CD14-positive monocyte (primary cell): ENCODE measurements at regions not wholly inside any gene's neighbourhood (a gene's known extent, or its start where the extent isn't known, plus 50 kb on each side); places are given as distances from the start of the nearest gene placed in this dataset. TPM values are rescaled to one million over a fixed set of nuclear protein-coding genes. Genes with fewer than 3 reads are reported as not detected.
A peak's percentile ranks its signal among the peaks of the same experiment; 100 is the strongest.

Source experiments
- DNase-seq, 3 donors: peaks; one replicate each; pipeline ENCODE4 v3.0.0-alpha.2; 2011 to 2022
- H2AFZ ChIP-seq: 2 replicates; pipeline ENCODE4 v1.6.0; 2012; ENCODE audit warnings: mild to moderate bottlenecking, low read depth, low read length, inconsistent platforms; ENCODE audit not compliant: insufficient read depth, poor library complexity, severe bottlenecking
- H3K27ac ChIP-seq, 2 donors: 1 replicate in 1 of 2; 2 replicates in 1 of 2; pipeline ENCODE4 v1.5.1; 2012 to 2013; ENCODE audit warnings: low read length in 2 of 2, control low read depth in 1 of 2, inconsistent platforms in 1 of 2, low read depth in 1 of 2, mild to moderate bottlenecking in 1 of 2
- H3K27me3 ChIP-seq, 2 donors: one replicate each; pipeline versions ENCODE4 v1.6.0 to v1.6.1; 2011 to 2013; ENCODE audit warnings: low read length in 2 of 2; ENCODE audit not compliant: control insufficient read depth in 2 of 2, insufficient read depth in 2 of 2
- H3K36me3 ChIP-seq, 2 donors: replicated peaks in 1 of 2; 1 replicate in 1 of 2; 2 replicates in 1 of 2; pipeline versions ENCODE4 v1.5.1 to v1.6.1; 2012 to 2013; ENCODE audit warnings: low read length in 2 of 2, control low read depth in 1 of 2, inconsistent platforms in 1 of 2, mild to moderate bottlenecking in 1 of 2; ENCODE audit not compliant: insufficient read depth in 2 of 2, control insufficient read depth in 1 of 2
- H3K4me1 ChIP-seq, 2 donors: 1 replicate in 1 of 2; 2 replicates in 1 of 2; pipeline versions ENCODE4 v1.5.1 to v1.6.1; 2012 to 2013; ENCODE audit warnings: low read length in 2 of 2, control low read depth in 1 of 2, inconsistent platforms in 1 of 2, mild to moderate bottlenecking in 1 of 2, moderate library complexity in 1 of 2; ENCODE audit not compliant: insufficient read depth in 2 of 2, control insufficient read depth in 1 of 2
- H3K4me2 ChIP-seq: replicated peaks from 2 replicates; pipeline ENCODE3; 2012; ENCODE audit warnings: low read length, moderate library complexity, mild to moderate bottlenecking; ENCODE audit not compliant: poor library complexity, severe bottlenecking; ENCODE audit errors: extremely low read depth
- H3K4me3 ChIP-seq, 3 experiments: fragments of 200-600 bp in 1 of 3; sonication (generic) in 1 of 3; replicated peaks in 1 of 3; 1 replicate in 2 of 3; 2 replicates in 1 of 3; pipeline ENCODE4 v1.5.1; 2011 to 2013; ENCODE audit warnings: low read length in 3 of 3, mild to moderate bottlenecking in 3 of 3, control low read depth in 2 of 3, low read depth in 2 of 3, inconsistent platforms in 1 of 3, moderate library complexity in 1 of 3
- H3K79me2 ChIP-seq: 2 replicates; pipeline ENCODE4 v1.6.0; 2012; ENCODE audit warnings: mild to moderate bottlenecking, control low read depth, inconsistent platforms, low read length, moderate library complexity; ENCODE audit not compliant: insufficient read depth
- H3K9ac ChIP-seq: 2 replicates; pipeline ENCODE4 v1.6.0; 2017; ENCODE audit warnings: low read length, mild to moderate bottlenecking; ENCODE audit not compliant: insufficient read depth, poor library complexity, severe bottlenecking
- H3K9me3 ChIP-seq, 2 donors: replicated peaks in 1 of 2; 1 replicate in 1 of 2; 2 replicates in 1 of 2; pipeline versions ENCODE4 v1.5.1 to v1.6.1; 2012 to 2013; ENCODE audit warnings: low read length in 2 of 2, control low read depth in 1 of 2; ENCODE audit not compliant: control insufficient read depth in 1 of 2, insufficient read depth in 1 of 2
- H4K20me1 ChIP-seq: 2 replicates; pipeline ENCODE4 v1.6.0; 2012; ENCODE audit warnings: mild to moderate bottlenecking, low read length, control low read depth, moderate library complexity; ENCODE audit not compliant: insufficient read depth
- H3K27ac Mint-ChIP-seq, 7 donors: one replicate each; pipeline ENCODE4 v1.8.0; 2020; ENCODE audit warnings: mild to moderate bottlenecking in 7 of 7, mixed read lengths in 7 of 7, moderate library complexity in 6 of 7, inconsistent platforms in 2 of 7
- H3K27me3 Mint-ChIP-seq, 3 donors: one replicate each; pipeline ENCODE4 v1.8.0; 2021 to 2022; ENCODE audit warnings: low read depth in 3 of 3, mild to moderate bottlenecking in 3 of 3, mixed read lengths in 3 of 3, moderate library complexity in 3 of 3, inconsistent platforms in 1 of 3
- H3K36me3 Mint-ChIP-seq, 2 donors: one replicate each; pipeline ENCODE4 v1.8.0; 2020; ENCODE audit warnings: mixed read lengths in 2 of 2, inconsistent platforms in 1 of 2, mild to moderate bottlenecking in 1 of 2
- H3K4me1 Mint-ChIP-seq: one replicate; pipeline ENCODE4 v1.8.0; 2020; ENCODE audit warnings: mild to moderate bottlenecking, mixed read lengths
- H3K4me3 Mint-ChIP-seq, 2 donors: one replicate each; pipeline ENCODE4 v1.8.0; 2020; ENCODE audit warnings: mild to moderate bottlenecking in 2 of 2, mixed read lengths in 2 of 2, moderate library complexity in 1 of 2
- H3K9me3 Mint-ChIP-seq, 7 donors: one replicate each; pipeline ENCODE4 v1.8.0; 2020 to 2022; ENCODE audit warnings: mixed read lengths in 7 of 7, mild to moderate bottlenecking in 6 of 7, moderate library complexity in 6 of 7, inconsistent platforms in 2 of 7
- WGBS: methylation state at CpG from one replicate; pipeline ENCODE4 v1.1.5; 2013; ENCODE audit warnings: missing lambda C conversion rate; ENCODE audit not compliant: insufficient coverage; 5-methylcytosine and 5-hydroxymethylcytosine counted together
- intact Hi-C, 2 donors: fragments of 100-400 bp; cut with micrococcal nuclease; formaldehyde crosslinking; loops; one replicate each; pipeline versions ENCODE4 v1.15.0 to v1.15.1; 2023
- small RNA-seq: library from RNA; depleted of rRNA; stranded (forward); fragments of <200 nt; gene quantifications from one replicate; pipeline ENCODE3, GENCODE V24; 2012; ENCODE audit warnings: low read depth; ENCODE audit not compliant: insufficient read length
- TF ChIP-seq, protein P1 (sequence below): fragments of 200-600 bp; IDR thresholded peaks from one replicate; pipeline ENCODE4 v1.8.0; 2022; ENCODE audit warnings: antibody characterized with exemption, mild to moderate bottlenecking

- no peaks in the 10 kb centered on the region for H3K36me3 Mint-ChIP-seq
- Histone ChIP-seq H2AFZ (no peak overlapping the region), H3K4me2 (no peak overlapping the region), H3K9me3 (peaks cover 12 to 16% of the 10 kb centered on the region in 2 donors), H3K4me1 (no peaks in the 10 kb centered on the region), H3K36me3 (no peaks in the 10 kb centered on the region), H3K9ac (no peak overlapping the region), H3K27me3 (no peaks in the 10 kb centered on the region), H3K4me3 (no peak overlapping the region), H4K20me1 (no peaks in the 10 kb centered on the region), H3K79me2 (no peaks in the 10 kb centered on the region), H3K27ac (no peak overlapping the region)
- peak overlapping the region in 1 of 7 donors; percentile 18 for H3K27ac Mint-ChIP-seq
- DNase-seq, result peak in 1 of 3 donors; percentile 28
- TF ChIP-seq, protein P1, sequence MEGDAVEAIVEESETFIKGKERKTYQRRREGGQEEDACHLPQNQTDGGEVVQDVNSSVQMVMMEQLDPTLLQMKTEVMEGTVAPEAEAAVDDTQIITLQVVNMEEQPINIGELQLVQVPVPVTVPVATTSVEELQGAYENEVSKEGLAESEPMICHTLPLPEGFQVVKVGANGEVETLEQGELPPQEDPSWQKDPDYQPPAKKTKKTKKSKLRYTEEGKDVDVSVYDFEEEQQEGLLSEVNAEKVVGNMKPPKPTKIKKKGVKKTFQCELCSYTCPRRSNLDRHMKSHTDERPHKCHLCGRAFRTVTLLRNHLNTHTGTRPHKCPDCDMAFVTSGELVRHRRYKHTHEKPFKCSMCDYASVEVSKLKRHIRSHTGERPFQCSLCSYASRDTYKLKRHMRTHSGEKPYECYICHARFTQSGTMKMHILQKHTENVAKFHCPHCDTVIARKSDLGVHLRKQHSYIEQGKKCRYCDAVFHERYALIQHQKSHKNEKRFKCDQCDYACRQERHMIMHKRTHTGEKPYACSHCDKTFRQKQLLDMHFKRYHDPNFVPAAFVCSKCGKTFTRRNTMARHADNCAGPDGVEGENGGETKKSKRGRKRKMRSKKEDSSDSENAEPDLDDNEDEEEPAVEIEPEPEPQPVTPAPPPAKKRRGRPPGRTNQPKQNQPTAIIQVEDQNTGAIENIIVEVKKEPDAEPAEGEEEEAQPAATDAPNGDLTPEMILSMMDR, result no peak
- no peaks in the 10 kb centered on the region for H3K4me1 Mint-ChIP-seq
- peaks cover 0 to 2% (median 2%) of the 10 kb centered on the region in 3 donors for H3K27me3 Mint-ChIP-seq
- intact Hi-C loops, result no loop called here
- H3K9me3 Mint-ChIP-seq, result peaks cover 13 to 28% (median 19%) of the 10 kb centered on the region in 7 donors
- no CpG with 5 or more reads among the region's 5 CpGs for WGBS
- no peak overlapping the region for H3K4me3 Mint-ChIP-seq
Observed at GRCh38 chr5:163387589-163388343, 49.6 kb upstream of the CCNG1 start.

Small RNA genes in the stretch of these regions (small RNA-seq; reads per million reads assigned to genes)
- not detected for gene RNU6-164P
